ENCODE measurements at regions not wholly inside any gene's neighbourhood (a gene's known extent, or its start where the extent isn't known, plus 50 kb on each side); places are given as distances from the start of the nearest gene placed in this dataset.
A peak's percentile ranks its signal among the peaks of the same experiment; 100 is the strongest.

DNA sequence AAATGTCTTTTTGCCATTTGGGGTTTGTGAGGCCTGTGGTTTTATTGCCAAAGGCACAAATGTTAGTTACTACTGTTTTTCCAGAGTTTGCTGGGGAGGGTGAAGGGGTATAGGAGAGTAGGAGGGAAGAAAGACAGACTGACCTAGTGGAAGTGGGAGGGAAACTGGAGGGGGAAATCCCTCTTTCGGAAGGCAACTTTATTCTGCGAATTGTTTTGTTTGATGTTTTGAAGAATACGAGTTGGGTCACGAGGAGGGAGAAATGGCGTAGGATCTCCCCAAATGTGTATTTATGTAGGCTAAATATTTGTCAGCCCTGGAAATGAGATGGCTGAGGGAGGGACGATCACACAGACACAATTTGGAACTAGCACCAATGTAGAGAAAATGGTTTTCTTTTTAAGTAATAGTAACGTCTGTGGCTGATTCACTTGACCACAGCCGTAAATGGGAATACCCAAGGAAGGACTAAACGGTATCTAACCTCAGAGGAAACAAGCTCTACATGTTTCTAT is 172.3 kb downstream of the ICOS start:
- no peak for DNase-seq (ENCODE audit: low read depth, low spot score)

DNA sequence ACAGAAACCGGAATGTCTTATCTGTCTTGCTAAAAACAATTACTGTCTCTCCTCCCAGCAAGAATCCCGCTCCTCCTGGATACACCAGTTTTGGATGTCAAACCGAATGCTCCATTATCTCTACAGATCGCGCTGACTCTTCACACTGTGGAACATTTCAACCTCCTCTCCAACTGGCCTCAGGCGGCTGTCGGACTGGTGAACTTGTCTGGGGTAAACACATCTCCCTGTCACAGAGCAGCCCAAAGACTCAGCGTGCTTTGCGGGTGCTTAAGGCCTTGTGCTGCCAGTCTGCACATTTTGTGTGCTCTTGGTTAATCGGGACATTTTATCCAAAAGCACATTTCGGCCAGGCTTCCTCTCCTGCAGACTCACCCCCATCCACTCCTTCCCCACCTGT is 173.1 kb downstream of the ICOS start:
- no peak for DNase-seq (ENCODE audit: low read depth, low spot score)

DNA sequence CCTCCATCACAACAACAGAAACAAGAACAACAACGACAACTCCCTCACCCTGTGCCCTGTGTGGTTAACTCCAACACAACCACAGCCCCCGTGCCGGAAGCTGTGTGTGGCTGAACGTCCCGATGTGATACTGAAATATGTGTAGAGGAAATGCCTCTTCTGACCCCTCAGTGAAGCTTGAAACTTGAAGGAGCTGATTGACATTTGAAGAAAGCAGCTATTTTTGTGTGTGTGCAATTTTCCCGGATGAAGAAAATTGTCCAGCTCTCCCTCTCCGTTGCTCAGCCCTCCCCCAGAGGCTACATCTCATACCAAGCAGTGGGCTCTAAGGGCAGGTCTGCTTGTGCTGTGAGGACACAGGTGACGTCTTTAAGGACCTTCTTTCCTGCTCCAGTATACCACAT is 173.8 kb downstream of the ICOS start:
- peak; percentile 18 for DNase-seq (ENCODE audit: low read depth, low spot score)

DNA sequence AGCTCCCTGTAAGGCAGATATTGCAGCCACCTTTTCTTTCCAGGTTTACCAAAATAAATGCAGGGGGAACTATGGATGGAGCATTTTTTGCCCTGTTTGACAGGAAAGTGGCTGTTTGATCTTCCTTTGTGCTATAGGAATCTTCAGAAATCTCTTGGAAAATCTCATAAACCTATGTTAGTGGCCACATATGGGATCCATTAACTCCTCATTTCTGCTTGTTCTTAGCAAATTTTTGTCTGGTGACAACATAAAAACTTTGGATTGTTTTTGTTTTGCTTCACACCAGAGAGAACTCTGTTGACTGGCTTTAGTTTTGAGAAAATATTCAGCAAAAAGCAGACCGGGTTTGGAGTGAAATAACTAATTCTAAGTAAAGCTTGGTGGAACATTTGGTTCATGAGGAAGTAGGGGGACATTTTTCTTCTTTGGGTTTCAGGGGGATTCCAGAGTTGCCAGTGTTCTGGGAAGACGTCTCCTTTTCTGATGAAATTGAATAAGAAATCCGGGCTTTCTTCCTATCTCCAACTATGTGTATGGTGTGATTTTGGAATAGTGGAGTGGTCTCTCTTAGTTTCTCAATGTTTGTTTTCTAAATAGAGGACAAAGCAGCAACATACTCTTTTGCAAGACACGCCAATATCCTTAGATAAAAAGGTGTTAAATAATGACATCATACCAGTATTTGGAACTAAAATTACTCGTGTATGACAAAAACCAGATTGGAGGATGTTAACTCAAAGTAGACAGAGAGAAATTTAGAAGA is 174.4 kb downstream of the ICOS start:
- no peak for DNase-seq (ENCODE audit: low read depth, low spot score)

DNA sequence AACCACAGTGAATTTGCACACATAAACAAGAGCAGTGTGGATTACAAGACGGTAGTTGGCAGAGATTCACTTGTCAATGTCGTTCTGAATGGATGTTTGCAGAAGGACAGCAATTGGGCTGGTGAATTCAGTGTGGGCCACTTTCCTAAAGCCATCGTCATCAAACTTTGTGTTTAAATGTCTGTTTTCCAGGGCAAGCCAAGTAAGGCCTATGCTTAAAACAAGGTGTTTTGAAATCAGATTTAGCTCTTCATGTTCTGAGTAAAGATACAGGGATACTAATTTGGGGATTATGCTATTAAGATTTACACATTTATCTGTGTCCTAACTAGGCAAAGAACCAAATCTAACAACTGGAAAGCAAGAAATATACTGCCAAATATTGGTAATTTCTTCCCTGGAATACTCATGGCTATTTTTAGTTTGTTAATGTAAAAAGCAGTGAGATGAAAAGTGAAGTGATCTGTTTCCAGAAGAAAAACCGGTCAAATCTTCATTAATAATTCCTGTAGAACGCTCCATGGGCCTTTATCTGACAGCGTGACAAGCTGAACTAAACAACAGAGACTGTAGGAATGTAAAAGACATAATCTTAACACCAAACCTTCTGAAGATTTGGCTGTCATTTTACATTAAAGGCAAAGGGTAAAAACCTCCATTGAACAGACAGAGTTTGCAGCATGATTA is 175.7 kb downstream of the ICOS start:
- no peak for DNase-seq (ENCODE audit: low read depth, low spot score)

DNA sequence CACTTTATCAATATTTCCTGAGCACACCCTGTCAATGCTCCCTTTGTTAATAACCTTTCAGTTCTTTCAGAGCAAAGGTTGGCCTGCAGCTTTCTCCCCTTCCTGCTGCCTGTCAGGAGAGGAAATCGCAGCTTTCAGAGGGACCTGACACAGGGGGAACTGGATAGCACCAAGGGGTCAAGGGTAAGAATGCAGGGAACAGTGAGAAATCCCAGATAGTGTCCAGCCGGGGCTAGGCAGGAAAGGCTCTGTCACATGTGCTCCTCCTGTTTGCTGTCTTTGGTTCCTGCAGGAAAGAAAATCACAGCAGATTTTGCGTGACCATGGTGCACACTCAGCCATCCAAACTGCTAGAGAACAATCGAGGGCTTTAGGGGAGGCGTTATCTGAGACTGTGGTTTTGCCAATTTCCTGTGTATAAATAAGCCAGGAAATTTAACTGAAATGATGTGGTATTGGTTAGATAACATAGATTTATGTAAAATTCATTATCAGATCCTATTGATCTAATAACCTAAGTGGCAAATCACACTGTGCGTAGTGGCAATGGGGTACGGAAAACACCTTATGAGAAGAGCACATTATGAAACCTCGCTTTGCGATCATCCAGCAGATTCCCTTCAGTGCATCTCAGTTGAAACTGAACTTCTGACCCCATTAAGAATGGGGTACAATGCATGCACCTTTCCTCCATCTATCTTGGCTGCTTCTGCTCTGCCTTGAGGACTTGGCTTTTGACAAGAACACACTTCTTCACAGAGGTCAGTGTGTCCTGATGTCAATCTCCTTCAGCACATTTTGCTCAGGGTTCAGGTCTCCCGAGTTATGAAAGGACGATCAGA is 178.0 kb downstream of the ICOS start:
- no peak for DNase-seq (ENCODE audit: low read depth, low spot score)

DNA sequence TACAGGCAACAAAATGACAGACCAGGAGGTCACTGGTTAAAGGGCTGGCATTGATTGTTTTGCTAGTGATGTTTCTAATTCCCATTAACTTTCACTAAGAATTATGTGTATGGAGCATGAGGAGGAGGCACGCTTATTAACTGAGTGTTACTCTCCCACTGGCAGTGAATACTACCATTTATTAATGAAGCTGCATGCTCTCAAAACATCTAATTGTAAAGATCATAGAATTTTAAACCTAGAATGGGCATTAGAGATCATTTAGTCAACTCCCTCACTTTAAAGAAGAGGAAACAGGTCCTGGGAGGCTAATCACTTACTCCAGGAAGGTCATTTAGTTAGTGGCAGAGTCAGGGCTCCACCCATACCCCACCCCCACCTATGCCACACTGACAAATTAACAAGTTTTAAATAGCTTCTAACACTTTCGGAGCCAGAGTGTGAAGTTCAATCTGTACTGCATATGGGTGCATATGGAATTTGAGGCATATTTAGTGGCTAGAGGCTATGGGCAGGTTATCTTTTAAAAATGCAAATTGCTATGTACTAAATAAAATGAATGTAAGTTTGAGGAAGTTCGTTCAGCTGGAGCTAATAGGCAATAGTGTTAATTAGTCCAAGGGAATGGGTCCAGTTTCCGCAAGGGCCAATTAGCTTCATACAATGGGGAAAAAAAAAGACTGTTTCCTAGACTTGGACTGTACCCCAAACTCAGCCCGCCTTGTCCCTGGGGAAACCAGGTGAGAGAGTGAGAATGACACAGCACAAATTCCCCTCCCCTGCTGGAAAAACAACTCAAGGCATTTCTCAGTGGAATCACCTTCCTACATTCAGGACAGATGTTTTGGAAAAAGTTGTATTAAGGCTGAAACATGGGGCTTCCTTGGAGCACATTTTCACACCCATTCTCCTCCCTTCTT is 178.8 kb downstream of the ICOS start:
- no peak for DNase-seq (ENCODE audit: low read depth, low spot score)

DNA sequence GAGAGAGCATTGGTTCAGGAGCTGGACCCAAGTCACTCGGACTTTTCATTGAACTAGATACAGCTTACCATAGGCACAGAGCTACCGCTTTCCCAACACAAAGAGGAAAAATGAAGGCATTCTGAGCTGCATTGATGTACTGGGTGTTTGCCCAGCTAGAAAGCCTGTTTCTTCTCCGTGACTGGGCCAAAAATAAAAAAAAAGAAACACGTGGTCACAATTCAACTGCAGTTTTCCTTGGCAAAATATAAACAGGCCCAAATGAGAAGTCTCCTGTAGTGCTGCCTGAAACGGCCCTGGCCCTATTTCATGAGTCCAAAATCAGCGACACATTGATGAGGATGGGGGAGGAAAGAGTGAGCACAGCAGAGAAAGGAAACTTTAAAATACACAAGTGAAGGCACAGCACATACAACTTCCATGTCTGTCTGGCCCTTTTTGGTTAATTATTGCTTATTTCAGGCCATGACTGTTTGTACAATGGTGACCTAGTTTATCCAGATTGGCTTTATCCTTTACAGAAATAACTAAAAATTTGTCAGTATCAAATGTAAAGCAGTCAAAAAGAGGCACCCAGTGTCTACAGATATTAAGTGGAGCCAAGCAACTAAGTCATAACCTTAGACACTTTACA is 179.7 kb downstream of the ICOS start:
- DNase-seq (ENCODE audit: low read depth, low spot score), result no peak

DNA sequence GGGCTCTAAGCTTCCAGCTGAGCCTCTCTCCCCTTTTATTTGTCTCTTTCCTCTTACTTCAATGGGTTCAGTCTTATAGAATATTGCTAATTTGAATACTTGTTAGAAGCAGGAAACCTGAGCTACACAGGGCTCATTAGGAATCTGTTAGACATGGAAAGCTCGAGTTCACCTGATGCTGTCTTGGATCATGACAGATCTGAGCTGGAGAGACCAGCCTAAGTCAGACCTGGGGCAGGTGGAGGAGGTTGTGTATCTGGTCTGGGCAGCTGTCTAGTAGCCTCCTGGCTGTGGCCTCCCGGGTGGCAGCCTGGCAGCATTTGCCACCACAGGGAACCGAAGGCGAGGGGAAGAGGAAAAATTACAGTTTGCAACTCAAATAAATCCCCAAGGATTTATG is 185.9 kb downstream of the ICOS start:
- DNase-seq (ENCODE audit: low read depth, low spot score), result no peak

DNA sequence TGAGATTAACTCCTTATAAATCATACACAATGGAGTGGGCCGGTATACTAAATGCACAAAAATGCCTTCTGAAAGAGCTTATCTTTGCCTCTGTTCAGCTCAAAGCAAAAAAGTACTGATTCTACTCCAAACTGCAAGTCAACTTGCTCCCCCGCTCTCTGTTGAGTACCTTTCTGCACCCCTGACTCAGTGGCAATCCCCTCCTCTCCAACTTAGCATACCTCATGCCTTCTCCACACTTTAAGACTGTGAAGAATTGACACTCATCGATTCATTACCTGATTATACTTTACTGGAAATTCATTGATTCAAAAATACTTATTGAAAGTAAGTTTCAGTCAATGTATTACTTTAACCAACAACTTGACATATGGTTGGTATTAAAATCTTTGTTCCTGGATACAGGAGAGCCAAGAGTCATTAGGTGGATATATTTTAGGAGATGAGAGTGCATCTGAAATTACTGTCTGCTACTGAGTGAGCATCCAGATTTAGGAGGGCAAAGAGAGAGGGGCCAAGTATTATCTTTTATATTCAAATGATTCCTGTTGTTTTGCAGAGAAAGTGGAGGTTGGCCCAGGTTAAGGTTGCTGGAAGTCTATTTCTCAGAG is 187.7 kb downstream of the ICOS start:
- no peak for DNase-seq (ENCODE audit: low read depth, low spot score)

DNA sequence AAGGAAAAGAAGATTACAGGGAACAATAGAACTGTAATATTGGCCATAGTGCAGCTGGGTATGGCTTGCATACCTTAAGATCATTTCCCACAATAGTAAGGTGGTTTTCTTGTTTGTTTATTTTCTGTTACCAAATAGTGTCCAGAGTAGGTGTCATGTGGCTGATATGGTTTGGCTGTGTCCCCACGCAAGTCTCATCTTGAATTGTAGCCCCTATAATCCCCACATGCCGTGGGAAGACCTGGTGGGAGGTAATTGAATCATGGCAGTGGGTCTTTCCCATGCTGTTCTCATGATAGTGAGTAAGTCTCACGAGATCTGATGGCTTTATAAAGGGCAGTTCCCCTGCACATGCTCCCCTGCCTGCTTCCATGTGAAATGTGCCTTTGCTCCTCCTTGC is 190.1 kb downstream of the ICOS start:
- no peak for DNase-seq (ENCODE audit: low read depth, low spot score)

DNA sequence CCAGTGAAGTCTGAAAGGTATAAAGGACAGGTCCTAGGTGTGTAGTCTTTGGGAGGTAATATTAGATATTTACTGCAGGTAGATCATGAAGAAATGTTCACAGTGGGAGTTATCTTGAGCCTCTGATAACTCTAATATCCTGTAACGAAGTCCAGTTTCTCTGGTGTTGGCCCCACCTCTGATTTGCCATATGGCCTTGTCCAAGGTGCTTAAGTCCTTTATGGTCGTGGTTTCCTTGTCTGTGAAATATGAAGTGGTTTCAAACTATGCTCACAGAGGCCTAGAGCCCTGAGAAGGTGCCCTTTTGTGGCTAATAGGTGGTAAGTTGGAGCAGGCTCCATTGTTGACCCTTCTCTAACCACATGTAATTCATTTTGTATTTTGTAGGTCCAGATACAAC is 190.7 kb downstream of the ICOS start:
- no peak for DNase-seq (ENCODE audit: low read depth, low spot score)

DNA sequence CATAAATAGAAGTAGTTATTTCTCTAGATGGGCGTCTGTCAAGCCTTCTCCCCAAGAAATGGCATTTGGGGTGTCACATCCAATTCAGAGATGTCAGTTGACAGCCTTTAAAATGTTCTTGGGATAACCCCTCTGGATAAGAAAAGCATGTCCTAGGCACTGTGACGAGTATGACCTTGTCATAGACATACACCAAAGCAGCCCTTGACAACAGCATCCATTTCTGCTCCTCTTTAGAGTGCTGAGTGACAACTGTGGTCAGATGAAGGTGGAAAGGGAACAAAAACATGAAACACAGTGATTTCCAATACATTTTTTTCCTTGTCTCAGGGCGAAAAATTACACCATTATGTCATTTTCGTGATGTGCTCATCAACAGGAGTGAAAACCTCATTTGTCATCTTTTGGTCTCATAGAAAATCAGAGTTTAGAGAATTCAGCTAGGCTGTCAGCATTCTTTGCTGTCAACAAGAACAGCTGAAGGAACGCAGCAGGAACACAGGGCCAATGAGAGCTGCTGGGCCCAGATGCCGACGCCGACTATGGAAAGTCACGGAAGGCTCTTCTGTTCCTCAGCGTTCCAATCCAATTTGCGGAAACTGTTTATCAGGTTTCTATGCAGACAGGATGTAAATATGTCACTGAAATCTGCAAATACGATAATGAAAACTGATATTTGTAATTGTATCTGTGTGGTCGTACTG is 193.2 kb downstream of the ICOS start:
- no peak for DNase-seq (ENCODE audit: low read depth, low spot score)

DNA sequence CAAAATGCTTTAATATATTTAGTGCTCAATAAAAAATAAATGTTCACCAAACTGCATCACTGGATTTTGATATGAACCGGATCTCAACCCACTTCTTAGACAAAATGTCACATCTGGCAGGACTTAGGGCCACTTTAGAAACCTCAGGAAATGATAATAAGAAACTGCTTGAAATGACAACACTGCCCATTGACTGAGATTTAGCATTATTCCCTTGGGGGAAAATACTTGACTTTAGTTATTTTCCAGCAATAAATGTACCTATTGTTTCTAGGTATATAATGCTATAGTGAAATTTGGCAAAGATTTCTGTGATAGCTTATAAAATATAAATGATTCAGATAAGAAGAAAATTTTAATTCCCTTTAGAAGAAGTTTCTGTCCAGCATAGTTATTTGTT is 195.1 kb downstream of the ICOS start:
- DNase-seq (ENCODE audit: low read depth, low spot score), result no peak

DNA sequence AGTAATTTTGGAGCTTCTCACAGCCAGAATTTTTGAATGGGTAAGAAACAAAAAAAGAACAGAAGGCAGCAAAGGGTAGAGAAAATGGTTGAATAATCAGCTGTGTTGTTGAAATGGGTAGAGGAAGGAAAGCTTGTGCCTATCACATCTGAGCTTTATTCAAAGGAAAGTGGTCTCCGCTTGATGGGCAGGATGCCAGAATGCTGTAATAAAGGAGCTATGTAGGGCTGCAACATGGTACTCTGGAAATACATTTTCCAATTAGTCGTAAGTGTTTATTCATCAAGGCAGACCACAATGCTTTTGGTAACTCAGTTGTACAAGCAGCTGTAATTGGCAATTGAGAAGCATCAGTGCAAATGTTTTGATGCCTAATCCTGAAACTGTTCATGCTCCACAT is 196.9 kb downstream of the ICOS start:
- no peak for DNase-seq (ENCODE audit: low read depth, low spot score)

DNA sequence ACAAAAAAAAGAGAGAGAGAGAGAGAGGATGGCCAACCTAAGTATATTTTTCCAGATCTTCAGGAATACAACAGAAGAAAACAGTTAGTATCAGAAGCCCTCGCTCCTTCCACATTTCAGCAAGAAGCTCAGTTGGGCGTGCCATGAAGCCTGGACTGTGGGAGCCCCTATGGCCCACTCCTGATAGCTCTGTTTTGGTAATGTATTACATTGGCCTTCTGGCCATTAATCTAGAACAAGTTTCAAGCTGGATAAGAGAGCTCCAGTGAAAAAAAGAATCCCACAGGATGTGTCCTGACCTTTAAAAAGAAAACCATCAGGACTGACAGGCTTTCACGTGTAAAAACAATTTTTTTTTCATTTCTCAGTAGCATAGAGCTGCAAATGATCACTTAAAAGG is 197.9 kb downstream of the ICOS start:
- no peak for DNase-seq (ENCODE audit: low read depth, low spot score)

DNA sequence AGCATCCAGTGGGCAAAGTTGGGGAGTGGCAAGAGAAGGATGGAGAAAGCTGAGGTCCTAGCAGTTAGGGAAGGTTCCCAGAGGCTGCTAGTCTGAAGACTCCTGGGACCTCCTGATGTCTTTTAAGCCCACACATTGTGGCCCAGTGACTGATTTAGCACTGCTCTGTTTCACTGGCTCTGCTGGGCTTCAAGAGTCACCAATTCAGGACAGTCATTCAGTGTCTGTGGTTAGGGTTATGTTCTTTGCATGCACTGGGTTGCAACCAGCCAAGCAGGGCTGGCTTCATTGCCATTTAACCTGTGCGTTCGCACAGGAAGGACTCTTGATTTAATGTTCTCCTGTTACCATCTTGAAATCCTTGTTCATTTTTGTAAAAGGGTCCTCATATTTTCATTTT is 199.2 kb downstream of the ICOS start:
- DNase-seq (ENCODE audit: low read depth, low spot score), result no peak

DNA sequence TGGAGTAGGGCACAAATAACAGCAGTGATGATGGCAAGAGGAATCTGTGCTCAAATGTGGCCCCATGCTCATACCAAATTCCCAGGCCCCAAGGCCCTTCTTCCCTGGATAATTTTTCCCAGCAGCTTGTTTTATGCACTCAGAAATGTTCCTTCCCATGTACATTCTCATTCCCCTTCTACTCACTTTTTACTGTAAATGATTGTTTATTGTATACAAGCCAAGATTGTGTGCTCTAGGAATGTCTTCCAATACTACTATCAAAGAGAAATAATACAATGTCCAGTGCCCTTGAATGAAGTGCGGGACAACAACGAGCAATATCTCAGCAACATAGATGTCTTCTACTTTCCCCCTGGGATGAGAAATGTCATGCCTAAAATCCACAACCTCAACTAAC is 201.6 kb downstream of the ICOS start:
- no peak for DNase-seq (ENCODE audit: low read depth, low spot score)

DNA sequence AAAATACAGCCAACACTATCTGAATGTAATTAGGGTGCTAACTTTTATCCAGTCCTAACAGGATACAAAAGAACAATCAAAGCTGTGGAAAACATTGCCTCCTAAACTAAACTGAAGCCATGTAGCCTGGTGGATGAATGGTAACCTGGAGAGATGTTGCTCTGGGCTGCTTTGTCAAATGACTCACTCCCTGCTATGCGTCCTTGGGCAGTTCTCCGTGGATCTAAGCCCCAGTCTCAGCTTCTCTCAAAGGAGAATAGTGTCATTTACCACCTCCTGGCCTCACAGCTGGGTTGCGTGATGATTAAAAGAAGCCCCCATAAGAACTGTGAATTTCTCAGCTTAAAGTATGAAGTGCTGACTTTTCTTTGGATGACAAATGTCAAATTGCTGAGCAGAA is 203.7 kb downstream of the ICOS start:
- no peak for DNase-seq (ENCODE audit: low read depth, low spot score)
